ENCODE measurements at regions not wholly inside any gene's neighbourhood (a gene's known extent, or its start where the extent isn't known, plus 50 kb on each side); places are given as distances from the start of the nearest gene placed in this dataset.

GRCh38 chr14:97155320-97155719 is 358.1 kb downstream of the VRK1 start:
- TF ChIP-seq, protein P1, sequence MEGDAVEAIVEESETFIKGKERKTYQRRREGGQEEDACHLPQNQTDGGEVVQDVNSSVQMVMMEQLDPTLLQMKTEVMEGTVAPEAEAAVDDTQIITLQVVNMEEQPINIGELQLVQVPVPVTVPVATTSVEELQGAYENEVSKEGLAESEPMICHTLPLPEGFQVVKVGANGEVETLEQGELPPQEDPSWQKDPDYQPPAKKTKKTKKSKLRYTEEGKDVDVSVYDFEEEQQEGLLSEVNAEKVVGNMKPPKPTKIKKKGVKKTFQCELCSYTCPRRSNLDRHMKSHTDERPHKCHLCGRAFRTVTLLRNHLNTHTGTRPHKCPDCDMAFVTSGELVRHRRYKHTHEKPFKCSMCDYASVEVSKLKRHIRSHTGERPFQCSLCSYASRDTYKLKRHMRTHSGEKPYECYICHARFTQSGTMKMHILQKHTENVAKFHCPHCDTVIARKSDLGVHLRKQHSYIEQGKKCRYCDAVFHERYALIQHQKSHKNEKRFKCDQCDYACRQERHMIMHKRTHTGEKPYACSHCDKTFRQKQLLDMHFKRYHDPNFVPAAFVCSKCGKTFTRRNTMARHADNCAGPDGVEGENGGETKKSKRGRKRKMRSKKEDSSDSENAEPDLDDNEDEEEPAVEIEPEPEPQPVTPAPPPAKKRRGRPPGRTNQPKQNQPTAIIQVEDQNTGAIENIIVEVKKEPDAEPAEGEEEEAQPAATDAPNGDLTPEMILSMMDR (IDR thresholded peaks at IDR 0.05), result no peak
- ChIA-PET POLR2A (no interaction called here), CTCF (no interaction called here)
- no peak overlapping the region for H3K27ac Mint-ChIP-seq
- H3K4me1 Mint-ChIP-seq, result no peaks in the 10 kb centered on the region
- intact Hi-C loops (cut with micrococcal nuclease), result no loop called here
- ATAC-seq (ENCODE audit: low read depth), result no peak
- H3K9me3 Mint-ChIP-seq, result peaks cover 12% of the 10 kb centered on the region
- no peaks in the 10 kb centered on the region for H3K36me3 Mint-ChIP-seq (ENCODE audit: low read depth)
- H3K4me3 Mint-ChIP-seq, result no peak overlapping the region
- peaks cover 13% of the 10 kb centered on the region for H3K27me3 Mint-ChIP-seq
- no peak for DNase-seq

DNA sequence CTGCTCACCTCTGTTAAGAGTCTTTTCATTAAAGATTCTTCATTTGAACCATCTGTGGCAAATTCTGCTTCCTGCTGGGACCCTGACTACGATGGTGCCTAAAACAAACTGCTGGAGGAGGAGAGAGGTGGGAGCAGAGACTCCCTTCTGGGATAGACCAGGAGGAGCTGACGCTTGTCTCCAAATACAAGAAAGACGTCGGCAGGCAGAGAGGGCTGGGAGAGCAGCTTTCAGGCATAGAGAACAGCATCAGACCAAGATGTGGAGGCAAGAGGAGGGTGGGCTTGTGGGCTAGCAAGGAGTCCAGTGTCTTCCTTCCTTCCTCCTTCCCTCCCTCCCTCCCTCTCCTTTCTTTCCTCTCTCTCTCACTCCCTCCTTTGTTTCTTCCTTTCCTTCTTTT is 358.6 kb downstream of the VRK1 start:
- Mint-ChIP-seq H3K4me1 (no peaks in the 10 kb centered on the region), H3K27me3 (peaks cover 13% of the 10 kb centered on the region), H3K36me3 (ENCODE audit: low read depth) (no peaks in the 10 kb centered on the region), H3K27ac (no peak overlapping the region), H3K9me3 (peaks cover 14% of the 10 kb centered on the region), H3K4me3 (no peak overlapping the region)
- POLR2A ChIA-PET, result no interaction called here
- TF ChIP-seq, protein P1 (IDR thresholded peaks at IDR 0.05), result no peak
- CTCF ChIA-PET, result no interaction called here
- DNase-seq, result no peak
- intact Hi-C loops (cut with micrococcal nuclease), result no loop called here
- ATAC-seq (ENCODE audit: low read depth), result no peak

DNA sequence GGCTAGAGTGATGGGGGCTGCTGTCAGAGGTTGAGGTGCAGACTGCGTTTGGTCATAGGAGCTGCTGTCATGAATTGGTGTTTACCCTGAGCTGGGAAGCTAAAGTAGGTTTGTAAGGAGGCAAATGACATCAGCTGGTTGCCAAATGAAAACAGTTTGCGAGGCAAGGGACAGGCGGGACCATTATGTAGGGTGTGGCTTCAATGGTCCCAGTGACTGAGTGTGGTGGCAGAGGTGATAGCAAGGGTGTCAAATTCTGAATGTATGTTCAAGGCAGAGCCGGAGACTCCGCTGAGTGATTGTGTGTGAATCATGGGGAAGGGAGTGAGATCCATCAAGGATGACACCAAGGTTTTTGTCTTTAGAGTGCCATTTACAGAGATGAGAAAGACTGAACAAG is 359.5 kb downstream of the VRK1 start:
- no peaks in the 10 kb centered on the region for H3K4me1 Mint-ChIP-seq
- POLR2A ChIA-PET, result no interaction called here
- H3K27ac Mint-ChIP-seq, result no peak overlapping the region
- ATAC-seq (ENCODE audit: low read depth) (no peak), DNase-seq (no peak)
- H3K4me3 Mint-ChIP-seq, result no peak overlapping the region
- TF ChIP-seq, protein P1 (IDR thresholded peaks at IDR 0.05), result no peak
- H3K36me3 Mint-ChIP-seq (ENCODE audit: low read depth), result no peaks in the 10 kb centered on the region
- H3K9me3 Mint-ChIP-seq, result peaks cover 14% of the 10 kb centered on the region
- intact Hi-C loops (cut with micrococcal nuclease), result no loop called here
- peaks cover 13% of the 10 kb centered on the region for H3K27me3 Mint-ChIP-seq
- CTCF ChIA-PET, result no interaction called here

DNA sequence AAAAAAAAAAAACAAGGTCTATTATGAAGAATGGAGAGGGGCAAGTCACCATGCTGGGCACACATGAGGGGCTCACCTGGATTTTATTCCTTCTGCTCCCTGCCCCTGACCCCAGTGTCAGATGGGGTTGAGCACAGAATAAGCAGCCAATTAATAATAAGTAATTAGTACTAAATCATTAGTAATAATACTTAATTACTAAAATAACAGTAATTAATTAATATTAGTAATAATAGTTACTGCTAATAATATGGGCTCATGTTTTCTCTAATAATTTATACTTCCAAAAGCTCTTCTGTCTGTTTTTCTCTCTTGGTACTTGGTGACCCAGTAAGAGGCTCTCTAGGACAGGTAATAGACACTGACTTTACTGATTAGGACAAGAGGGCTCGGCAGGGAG is 360.9 kb downstream of the VRK1 start:
- TF ChIP-seq, protein P1 (IDR thresholded peaks at IDR 0.05), result no peak
- H3K4me1 Mint-ChIP-seq, result no peaks in the 10 kb centered on the region
- H3K4me3 Mint-ChIP-seq, result no peak overlapping the region
- CTCF ChIA-PET, result no interaction called here
- no peak for ATAC-seq (ENCODE audit: low read depth)
- H3K27me3 Mint-ChIP-seq, result peaks cover 13% of the 10 kb centered on the region
- H3K9me3 Mint-ChIP-seq, result peaks cover 14% of the 10 kb centered on the region
- POLR2A ChIA-PET, result no interaction called here
- no peaks in the 10 kb centered on the region for H3K36me3 Mint-ChIP-seq (ENCODE audit: low read depth)
- no peak overlapping the region for H3K27ac Mint-ChIP-seq
- intact Hi-C loops (cut with micrococcal nuclease), result no loop called here
- no peak for DNase-seq

GRCh38 chr14:97159124-97159523 is 361.9 kb downstream of the VRK1 start:
- no peak for DNase-seq
- intact Hi-C loops (cut with micrococcal nuclease), result no loop called here
- Mint-ChIP-seq H3K9me3 (peaks cover 14% of the 10 kb centered on the region), H3K4me1 (no peaks in the 10 kb centered on the region), H3K27ac (no peak overlapping the region), H3K4me3 (no peak overlapping the region), H3K36me3 (ENCODE audit: low read depth) (no peaks in the 10 kb centered on the region), H3K27me3 (peaks cover 13% of the 10 kb centered on the region)
- POLR2A ChIA-PET, result no interaction called here
- no peak for ATAC-seq (ENCODE audit: low read depth)
- TF ChIP-seq, protein P1 (IDR thresholded peaks at IDR 0.05), result no peak
- CTCF ChIA-PET, result no interaction called here

All from activated B cell treated with CpG ODN at 0.5 μM for 24 hours (primary cell).